ENCODE measurements at regions not wholly inside any gene's neighbourhood (a gene's known extent, or its start where the extent isn't known, plus 50 kb on each side); places are given as distances from the start of the nearest gene placed in this dataset.

- Histone ChIP-seq H3K4me3 (ENCODE audit: low read depth, low read length) (no peak overlapping the region), H3K36me3 (ENCODE audit: control insufficient read depth, insufficient read depth, low read length) (no peaks in the 10 kb centered on the region), H3K27me3 (ENCODE audit: control insufficient read depth, insufficient read depth, low read length) (no peaks in the 10 kb centered on the region)
- TF ChIP-seq CTCF (IDR thresholded peaks at IDR 0.05; ENCODE audit: insufficient read depth, low read length, poor library complexity, severe bottlenecking) = no peak
- no peak for DNase-seq (ENCODE audit: low read depth)
Measured at GRCh38 chr5:58370606-58371005, 89.3 kb downstream of the PLK2 start.

GRCh38 chr5:58369513-58370190 is 90.2 kb downstream of the PLK2 start:
- DNase-seq (ENCODE audit: low read depth) = no peak

GRCh38 chr5:58366461-58366860 is 93.4 kb downstream of the PLK2 start:
- Histone ChIP-seq H3K36me3 (ENCODE audit: control insufficient read depth, insufficient read depth, low read length) (no peaks in the 10 kb centered on the region), H3K4me3 (ENCODE audit: low read depth, low read length) (no peak overlapping the region), H3K27me3 (ENCODE audit: control insufficient read depth, insufficient read depth, low read length) (no peaks in the 10 kb centered on the region)
- no peak for TF ChIP-seq CTCF (IDR thresholded peaks at IDR 0.05; ENCODE audit: insufficient read depth, low read length, poor library complexity, severe bottlenecking)
- no peak for DNase-seq (ENCODE audit: low read depth)

More at GRCh38 chr5:58369513-58370190, 90.2 kb downstream of the PLK2 start:
- H3K27me3 ChIP-seq (ENCODE audit: control insufficient read depth, insufficient read depth, low read length) = no peaks in the 10 kb centered on the region
- H3K4me3 ChIP-seq (ENCODE audit: low read depth, low read length) = no peak overlapping the region
- no peaks in the 10 kb centered on the region for H3K36me3 ChIP-seq (ENCODE audit: control insufficient read depth, insufficient read depth, low read length)
- TF ChIP-seq CTCF (IDR thresholded peaks at IDR 0.05; ENCODE audit: insufficient read depth, low read length, poor library complexity, severe bottlenecking) = no peak

GRCh38 chr5:58365791-58366190 is 94.1 kb downstream of the PLK2 start:
- no peaks in the 10 kb centered on the region for H3K27me3 ChIP-seq (ENCODE audit: control insufficient read depth, insufficient read depth, low read length)
- H3K4me3 ChIP-seq (ENCODE audit: low read depth, low read length) = no peak overlapping the region
- no peak for TF ChIP-seq CTCF (IDR thresholded peaks at IDR 0.05; ENCODE audit: insufficient read depth, low read length, poor library complexity, severe bottlenecking)
- no peak for DNase-seq (ENCODE audit: low read depth)
- H3K36me3 ChIP-seq (ENCODE audit: control insufficient read depth, insufficient read depth, low read length) = no peaks in the 10 kb centered on the region

- H3K4me3 ChIP-seq (ENCODE audit: low read depth, low read length) = no peak overlapping the region
- DNase-seq (ENCODE audit: low read depth) = no peak
- no peaks in the 10 kb centered on the region for H3K27me3 ChIP-seq (ENCODE audit: control insufficient read depth, insufficient read depth, low read length)
- TF ChIP-seq CTCF (IDR thresholded peaks at IDR 0.05; ENCODE audit: insufficient read depth, low read length, poor library complexity, severe bottlenecking) = no peak
- H3K36me3 ChIP-seq (ENCODE audit: control insufficient read depth, insufficient read depth, low read length) = no peaks in the 10 kb centered on the region
Measured at GRCh38 chr5:58363461-58364249, 96.2 kb downstream of the PLK2 start.
